ENCODE measurements at regions not wholly inside any gene's neighbourhood (a gene's known extent, or its start where the extent isn't known, plus 50 kb on each side); places are given as distances from the start of the nearest gene placed in this dataset.

DNA sequence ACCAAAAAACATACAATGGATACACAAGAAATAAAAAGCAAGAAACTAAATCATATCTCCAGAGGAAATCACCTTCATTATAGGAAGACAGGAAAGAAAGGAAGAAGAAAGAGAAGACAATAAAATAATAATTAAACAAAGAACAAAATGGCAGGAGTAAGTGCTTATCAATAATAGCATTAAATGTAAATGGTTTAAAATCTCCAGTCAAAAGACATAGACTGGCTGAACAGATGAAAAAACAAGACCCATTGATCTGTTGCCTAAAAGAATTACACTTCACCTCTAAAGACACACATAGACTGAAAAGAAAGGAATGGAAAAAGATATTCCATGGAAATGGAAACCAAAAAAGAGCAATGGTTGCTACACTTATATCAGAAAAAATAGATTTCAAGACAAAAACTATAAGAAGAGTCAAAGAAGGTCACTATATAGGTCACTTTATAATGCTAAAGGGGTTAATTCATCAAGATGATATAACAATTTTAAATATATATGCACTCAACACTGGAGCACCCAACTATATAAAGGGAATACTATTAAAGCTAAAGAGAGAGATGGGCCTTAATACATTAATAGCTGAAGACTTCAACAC is 118.4 kb upstream of the SESN3 start:
- H3K18ac ChIP-seq (ENCODE audit: extremely low read depth, low read length): no peak overlapping the region
- H3K27ac ChIP-seq (ENCODE audit: low read depth, low read length): no peak overlapping the region
- no peak for TF ChIP-seq TAF1 (IDR thresholded peaks at IDR 0.05; ENCODE audit: low read depth, low read length)
- TF ChIP-seq SP4 (IDR thresholded peaks at IDR 0.05; ENCODE audit: low read length): no peak
- TF ChIP-seq EGR1 (IDR thresholded peaks at IDR 0.05; ENCODE audit: borderline replicate concordance, low read depth, low read length): no peak
- no peak for TF ChIP-seq NRF1 (IDR thresholded peaks at IDR 0.05; ENCODE audit: low read depth, low read length)
- TF ChIP-seq BACH1 (IDR thresholded peaks at IDR 0.05; ENCODE audit: low read length): no peak
- TF ChIP-seq HDAC2 (IDR thresholded peaks at IDR 0.05; ENCODE audit: borderline replicate concordance in 1 of 2, low read depth in 2 of 2, low read length in 2 of 2): no peak
- TF ChIP-seq SRF (IDR thresholded peaks at IDR 0.05; ENCODE audit: low read depth, low read length): no peak
- TF ChIP-seq BRCA1 (IDR thresholded peaks at IDR 0.05; ENCODE audit: low read depth, low read length): no peak
- TF ChIP-seq PHF8 (conservative IDR thresholded peaks at IDR 0.05; ENCODE audit: low read depth, low read length): no peak
- TF ChIP-seq RBBP5 (IDR thresholded peaks at IDR 0.05; ENCODE audit: borderline replicate concordance, low read depth, low read length): no peak
- no peak for TF ChIP-seq POLR2A (IDR thresholded peaks at IDR 0.05; ENCODE audit: control extremely low read depth in 1 of 2, low read depth in 2 of 2, low read length in 2 of 2)
- TF ChIP-seq RNF2 (IDR thresholded peaks at IDR 0.05; ENCODE audit: borderline replicate concordance, low read depth, low read length, missing control alignments, poor library complexity, severe bottlenecking): no peak
- no peaks in the 10 kb centered on the region for H3K4me1 ChIP-seq (replicated peaks in 1 of 4; ENCODE audit: control insufficient read depth in 3 of 4, insufficient read depth in 4 of 4, low read length in 3 of 4)
- no peak overlapping the region for H2AK5ac ChIP-seq (ENCODE audit: low read depth, low read length)
- no peaks in the 10 kb centered on the region for H3K36me3 ChIP-seq (ENCODE audit: control insufficient read depth in 2 of 4, insufficient read depth in 4 of 4, low read length in 3 of 4)
- H4K5ac ChIP-seq (ENCODE audit: insufficient read length, low read depth, low read length): no peak overlapping the region
- no peaks in the 10 kb centered on the region for H4K20me1 ChIP-seq (replicated peaks in 1 of 2; ENCODE audit: control insufficient read depth in 1 of 2, insufficient read depth in 2 of 2, low read length in 2 of 2)
- H3K56ac ChIP-seq (replicated peaks; ENCODE audit: insufficient read length, low read depth, low read length): no peak overlapping the region
- H3K27me3 ChIP-seq (replicated peaks in 1 of 4; ENCODE audit: control insufficient read depth in 3 of 4, extremely low read depth in 1 of 4, insufficient read depth in 3 of 4, low read length in 3 of 4): no peaks in the 10 kb centered on the region
- H3K14ac ChIP-seq (ENCODE audit: insufficient read length): no peak overlapping the region
- DNase-seq (ENCODE audit: low read depth in 1 of 2, low spot score in 2 of 2) (no peak), FAIRE-seq (no peak)
- no peak overlapping the region for H4K91ac ChIP-seq (replicated peaks; ENCODE audit: insufficient read length, low read length)
- H3K23me2 ChIP-seq (ENCODE audit: low read depth, low read length): no peaks in the 10 kb centered on the region
- H3K4me3 ChIP-seq (ENCODE audit: extremely low read depth in 1 of 4, insufficient read depth in 2 of 4, low read depth in 3 of 4, low read length in 4 of 4): no peak overlapping the region
- no peak overlapping the region for H2BK15ac ChIP-seq (ENCODE audit: low read length)
- POLR2A ChIA-PET (ENCODE audit: partially characterized antibody): no interaction called here
- H2BK5ac ChIP-seq (ENCODE audit: low read depth, low read length): no peak overlapping the region
- H2BK20ac ChIP-seq (ENCODE audit: low read length): no peak overlapping the region
- H3K79me2 ChIP-seq (ENCODE audit: control insufficient read depth in 1 of 2, insufficient read depth in 2 of 2, low read length in 2 of 2): no peaks in the 10 kb centered on the region
- H3K79me1 ChIP-seq (ENCODE audit: low read depth, low read length): no peaks in the 10 kb centered on the region
- no peak overlapping the region for H3K4me2 ChIP-seq (ENCODE audit: insufficient read depth in 1 of 2, low read depth in 2 of 2, low read length in 2 of 2)
- 0 out of 4 replicates have a peak, but pooled peaks cover 0 to 3% of the 10 kb centered on the region in 2 experiments for H3K9me3 ChIP-seq (ENCODE audit: insufficient read depth in 2 of 2, low read depth in 1 of 2, low read length in 1 of 2)
- no peak overlapping the region for H2BK120ac ChIP-seq (replicated peaks; ENCODE audit: low read depth, low read length)
- CTCF ChIA-PET (ENCODE audit: partially characterized antibody): no interaction called here
- H4K8ac ChIP-seq (ENCODE audit: extremely low read depth, insufficient read depth, low read length): no peak overlapping the region
- no peak overlapping the region for H3K23ac ChIP-seq (ENCODE audit: insufficient read length)
- H2BK12ac ChIP-seq (ENCODE audit: low read depth, low read length): no peak overlapping the region
- no peak overlapping the region for H3K9ac ChIP-seq (replicated peaks in 1 of 4; ENCODE audit: extremely low read depth in 1 of 4, low read depth in 3 of 4, low read length in 3 of 4)
- no peak overlapping the region for H2AFZ ChIP-seq (ENCODE audit: low read length)
- no peak overlapping the region for H3K4ac ChIP-seq (replicated peaks; ENCODE audit: insufficient read length, low read depth, low read length)
